Activated CD4-positive, alpha-beta T cell treated with anti-CD3 and anti-CD28 coated beads, Interleukin-2, amount 50 U/mL, for 16 hours (primary cell): ENCODE measurements at regions not wholly inside any gene's neighbourhood (a gene's known extent, or its start where the extent isn't known, plus 50 kb on each side); places are given as distances from the start of the nearest gene placed in this dataset.
"Not testable (repeated sequence)": the region's sequence is repeated elsewhere in the genome, so short reads cannot be mapped to it uniquely, and the experiment has no call there.

Experiments used
- DNase-seq: peaks from one replicate; pipeline ENCODE4 v3.0.0-alpha.2; 2020

DNA sequence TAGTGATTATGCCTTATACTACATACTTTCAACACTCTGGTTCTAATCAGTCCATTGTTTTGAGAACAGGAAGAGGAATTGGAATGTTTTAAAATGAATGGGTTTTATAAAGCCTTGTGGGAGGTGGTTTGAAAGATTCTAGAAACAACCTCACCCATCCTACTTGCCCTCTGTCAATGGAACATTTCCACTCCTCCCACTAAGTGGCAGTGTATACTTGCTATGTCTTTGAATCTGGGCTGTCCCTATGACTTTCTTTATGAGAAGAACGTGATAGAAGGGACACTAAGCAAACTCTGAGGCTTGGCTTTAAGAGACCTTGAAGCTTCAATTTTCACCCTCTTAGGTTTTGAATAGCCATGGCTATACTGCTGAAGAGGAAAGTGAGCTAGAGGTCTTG is 611.2 kb downstream of the PPP4R3C start:
- no peak for DNase-seq

- DNase-seq, result no peak
These were observed 614.6 kb downstream of the PPP4R3C start for GRCh38 chrX:26848511-26848910.

DNA sequence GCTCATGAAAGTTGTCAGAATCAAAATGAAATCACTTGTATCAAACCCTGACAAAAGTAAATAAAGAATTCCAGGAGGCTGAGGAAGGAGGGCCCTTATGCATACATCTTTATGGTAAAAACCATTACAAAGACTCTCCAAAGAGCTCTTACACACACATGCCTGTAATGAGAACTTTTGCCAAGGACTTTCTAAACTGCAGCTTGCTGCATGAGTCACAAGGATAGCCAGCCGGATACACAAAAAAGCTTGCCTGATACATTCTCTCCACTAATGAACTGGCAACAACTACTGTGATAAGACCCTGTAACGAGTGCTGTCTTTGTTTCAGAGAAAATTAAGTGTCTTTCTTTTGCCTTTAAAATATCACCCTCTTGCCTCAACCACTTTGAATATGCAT is 618.1 kb downstream of the PPP4R3C start:
- no peak for DNase-seq

- peak; percentile 1 for DNase-seq
These were observed 606.5 kb downstream of the MAGEB5 start for GRCh38 chrX:26822448-26822847.

DNA sequence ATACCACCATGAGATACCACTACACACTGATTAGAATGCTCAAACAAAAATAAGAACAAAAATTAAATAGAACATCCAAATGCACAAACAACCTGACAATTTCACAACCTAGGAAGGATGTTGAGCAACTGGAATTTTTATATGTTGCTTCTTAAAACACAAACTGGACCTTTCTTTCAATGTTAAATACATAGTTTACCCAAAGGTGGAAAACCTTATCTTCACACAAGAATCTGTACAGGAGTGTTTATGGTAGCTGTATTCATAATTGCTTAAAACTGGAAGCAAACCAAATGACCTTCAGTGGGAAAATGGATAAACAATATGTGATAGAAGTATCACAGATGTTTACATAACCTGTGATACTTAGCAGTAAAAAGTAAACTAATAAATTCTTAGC is 573.8 kb downstream of the MAGEB5 start:
- no peak for DNase-seq

- DNase-seq, result no peak
These were observed 572.5 kb downstream of the MAGEB5 start for GRCh38 chrX:26788402-26788998.

- peak; percentile 58 for DNase-seq
These were observed 567.7 kb downstream of the MAGEB5 start for GRCh38 chrX:26783512-26784225.

- peak; percentile 5 for DNase-seq
These were observed 562.4 kb downstream of the MAGEB5 start for GRCh38 chrX:26778320-26778888.

- DNase-seq, result no peak
These were observed 546.3 kb downstream of the MAGEB5 start for GRCh38 chrX:26762253-26762652.

DNA sequence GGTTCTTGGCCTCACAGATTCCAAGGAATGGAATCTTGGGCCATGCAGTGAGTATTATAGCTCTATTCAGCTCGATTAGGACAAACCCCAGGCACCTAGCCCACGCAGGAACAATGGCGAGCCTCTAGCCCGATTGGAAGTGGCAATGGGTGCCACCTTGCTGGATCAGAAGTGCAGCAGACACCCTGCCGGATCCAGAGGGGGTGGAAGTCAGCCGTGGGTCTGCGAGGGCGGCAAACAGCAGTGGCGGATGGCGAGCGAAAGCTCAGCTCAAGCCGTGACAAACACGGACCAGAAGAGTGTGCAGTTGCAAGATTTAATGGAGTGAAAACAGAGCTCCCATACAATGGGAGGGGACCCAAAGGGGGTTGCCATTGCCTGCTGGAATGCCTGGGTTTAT is 539.8 kb downstream of the MAGEB5 start:
- DNase-seq, result not testable (repeated sequence)

- DNase-seq, result no peak
These were observed 531.9 kb downstream of the MAGEB5 start for GRCh38 chrX:26747877-26748276.

DNA sequence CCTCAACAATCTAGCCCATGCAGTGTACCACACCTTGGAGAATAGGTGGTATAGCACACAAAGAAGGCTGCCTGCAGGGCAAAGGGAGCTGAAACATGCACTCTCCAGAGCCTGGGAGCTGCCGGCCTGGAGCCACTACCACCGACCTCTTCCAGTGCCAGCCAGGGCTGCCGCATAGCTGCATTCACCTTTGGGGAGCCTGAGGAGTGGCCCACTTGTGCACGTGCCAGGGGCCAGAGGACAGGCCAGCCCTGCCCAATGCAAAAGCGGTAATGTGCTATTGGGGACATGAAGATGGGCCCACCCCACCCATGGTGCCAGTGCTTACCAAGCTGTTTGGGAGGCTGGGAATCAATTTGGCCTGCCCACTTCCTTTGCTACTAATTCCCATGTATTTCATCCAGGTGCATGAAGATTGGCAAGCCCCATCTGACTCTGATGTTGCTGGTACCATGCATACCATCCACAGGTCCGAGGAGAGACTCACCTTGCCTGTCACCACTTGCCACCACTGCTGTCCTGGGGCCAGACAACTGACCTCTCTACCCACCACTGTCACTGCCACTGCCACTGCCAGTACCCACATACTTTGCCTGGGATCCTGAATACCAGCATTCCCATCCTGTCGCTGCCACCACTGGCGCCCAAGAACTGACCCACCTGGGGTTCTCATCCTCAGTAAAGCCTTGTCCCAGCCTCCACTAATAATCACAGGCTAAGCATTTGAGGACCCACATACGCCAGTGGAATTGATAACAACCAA is 506.9 kb downstream of the MAGEB5 start:
- no peak for DNase-seq

DNA sequence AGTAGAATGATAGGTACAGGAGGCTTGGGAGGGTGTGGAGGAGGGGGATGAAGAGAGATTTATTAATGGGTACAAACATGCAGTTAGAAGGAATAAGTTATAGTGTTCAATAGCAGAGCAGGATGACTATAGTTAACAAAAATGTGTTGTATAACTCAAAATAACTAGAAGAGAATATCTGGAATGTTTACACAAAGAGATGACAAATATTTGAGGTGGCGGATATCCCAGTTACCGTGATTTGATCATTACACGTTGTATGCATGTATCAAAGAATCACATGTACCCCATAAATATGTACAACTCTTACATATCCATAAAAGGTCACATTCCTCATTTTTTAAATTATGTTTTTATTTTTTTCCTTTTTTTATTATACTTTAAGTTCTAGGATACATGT is 456.6 kb downstream of the MAGEB5 start:
- no peak for DNase-seq

DNA sequence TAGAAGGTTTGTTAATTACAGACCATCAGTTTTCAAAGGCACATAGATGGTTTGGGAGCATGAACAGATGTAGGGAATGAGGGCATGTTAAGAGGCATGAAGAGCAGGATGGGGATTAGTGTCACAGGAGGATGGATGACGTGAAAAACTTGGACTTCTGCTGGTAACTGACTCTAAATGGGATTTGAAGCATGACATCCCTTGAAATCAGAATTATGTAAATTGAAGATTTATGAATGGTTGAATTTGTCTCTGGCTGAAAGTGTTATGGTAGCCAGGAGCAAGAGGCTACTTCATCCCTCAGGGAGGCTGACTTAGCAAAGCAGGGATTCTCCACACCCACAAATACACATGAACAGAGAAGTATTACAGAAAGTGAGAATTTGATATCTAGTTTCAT is 454.6 kb downstream of the MAGEB5 start:
- DNase-seq, result no peak

DNA sequence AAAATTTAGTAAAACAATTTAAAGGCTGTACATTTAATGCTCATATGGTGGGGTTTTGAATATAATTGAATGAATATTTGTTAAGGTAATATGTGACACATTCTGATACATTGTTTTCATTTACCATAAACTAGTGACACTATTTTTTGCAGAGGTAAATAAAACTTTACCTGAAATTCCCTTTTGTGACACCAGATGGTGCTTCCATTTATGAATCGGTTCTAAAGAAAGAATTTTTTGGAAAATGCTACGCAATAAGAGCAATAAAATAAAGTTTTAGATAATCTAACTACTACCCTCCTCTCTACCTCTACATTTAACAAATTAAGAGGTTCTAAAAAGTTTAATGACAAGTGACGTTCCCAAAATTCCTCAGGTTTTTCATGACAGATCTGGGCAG is 448.9 kb downstream of the MAGEB5 start:
- DNase-seq, result no peak

GRCh38 chrX:26653050-26653449 is 437.1 kb downstream of the MAGEB5 start:
- no peak for DNase-seq

DNA sequence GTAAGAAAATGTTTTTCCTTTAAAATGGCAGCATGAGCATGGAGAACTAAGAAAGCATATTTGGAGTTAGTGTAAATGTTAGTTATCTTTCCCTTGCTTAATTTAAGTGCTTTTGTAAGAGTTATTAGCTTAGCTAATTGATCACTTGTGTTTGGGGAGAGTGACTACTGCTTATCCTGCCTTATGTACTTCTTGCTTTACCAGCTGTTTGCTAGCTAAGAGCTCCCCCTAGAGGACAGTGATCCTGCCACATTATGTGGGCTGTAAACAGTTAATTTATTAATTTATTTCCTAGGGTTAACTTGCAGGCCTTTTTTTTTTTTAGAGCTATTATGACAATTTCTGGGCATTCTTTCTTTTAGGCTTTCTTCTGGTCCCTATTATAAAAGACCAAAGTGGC is 435.8 kb downstream of the MAGEB5 start:
- peak; percentile 32 for DNase-seq

DNA sequence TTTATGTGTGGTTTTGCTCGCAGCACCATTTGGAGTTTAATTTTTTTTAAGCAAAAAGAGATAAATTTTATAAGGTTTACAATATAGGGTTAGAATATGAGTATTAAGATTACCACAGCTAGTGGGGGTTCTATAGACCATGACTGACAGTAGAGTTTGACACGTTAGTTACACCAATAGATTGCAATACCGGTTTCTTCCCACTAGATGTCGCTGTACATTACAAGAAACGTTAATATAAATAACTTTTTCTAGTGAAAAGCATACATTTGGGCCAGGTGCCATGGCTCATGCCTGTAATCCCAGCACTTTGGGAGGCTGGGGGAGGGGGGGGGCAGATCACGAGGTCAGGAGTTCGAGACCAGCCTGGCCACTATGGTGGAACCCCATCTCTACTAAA is 433.6 kb downstream of the MAGEB5 start:
- DNase-seq, result peak; percentile 36

DNA sequence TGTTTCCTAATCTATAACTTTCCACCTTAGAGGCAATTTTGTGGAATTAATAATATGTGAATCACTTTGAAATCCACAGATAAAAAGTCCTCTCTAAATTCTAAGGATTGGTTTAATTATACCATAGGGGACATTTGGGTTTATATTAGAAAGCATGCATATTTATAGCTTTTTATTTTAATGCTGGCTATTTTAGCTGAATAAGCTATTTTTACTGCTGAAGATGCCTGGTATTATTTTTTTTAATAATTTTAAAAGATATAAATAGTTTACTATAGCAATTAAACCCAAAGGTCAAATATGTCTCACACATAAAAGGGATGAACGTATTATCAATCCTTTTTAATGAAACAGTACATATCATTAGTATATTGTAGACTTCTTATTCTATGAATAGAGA is 415.4 kb downstream of the MAGEB5 start:
- DNase-seq, result no peak

DNA sequence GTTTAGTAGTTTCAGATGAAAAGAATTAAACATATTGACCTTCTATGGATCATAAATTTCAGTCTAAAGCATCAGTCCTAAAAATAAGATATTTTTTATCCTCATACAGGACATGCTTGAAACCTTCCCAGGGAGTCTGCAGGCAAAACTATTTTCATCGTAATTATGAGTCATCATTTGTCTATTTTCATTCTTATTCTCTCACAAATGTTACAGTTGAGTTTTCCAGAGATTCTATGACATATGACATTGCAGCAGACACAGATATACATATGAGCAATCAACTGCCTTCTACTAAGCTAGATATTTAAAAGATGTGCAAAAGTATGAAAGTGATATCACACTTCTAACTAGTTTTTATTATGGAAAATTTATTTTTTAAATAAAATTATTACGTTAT is 398.0 kb downstream of the MAGEB5 start:
- DNase-seq, result no peak

DNA sequence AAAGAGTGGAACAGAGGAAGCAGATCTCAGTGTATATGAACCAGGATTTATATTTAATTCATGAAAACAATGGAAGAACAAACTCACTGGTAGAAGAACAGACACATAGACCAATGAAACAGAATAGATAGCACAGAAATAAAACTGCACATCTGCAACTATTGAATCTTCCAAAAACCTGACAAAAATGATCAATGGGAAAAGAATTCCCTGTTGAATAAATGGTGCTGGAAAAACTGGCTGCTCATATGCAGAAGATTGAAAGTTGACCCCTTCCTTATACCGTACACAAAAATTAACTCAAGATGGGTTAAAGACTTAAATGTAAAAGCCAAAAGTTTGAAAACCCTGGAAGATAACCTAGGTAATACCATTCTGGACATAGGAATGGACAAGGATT is 391.0 kb downstream of the MAGEB5 start:
- no peak for DNase-seq

DNA sequence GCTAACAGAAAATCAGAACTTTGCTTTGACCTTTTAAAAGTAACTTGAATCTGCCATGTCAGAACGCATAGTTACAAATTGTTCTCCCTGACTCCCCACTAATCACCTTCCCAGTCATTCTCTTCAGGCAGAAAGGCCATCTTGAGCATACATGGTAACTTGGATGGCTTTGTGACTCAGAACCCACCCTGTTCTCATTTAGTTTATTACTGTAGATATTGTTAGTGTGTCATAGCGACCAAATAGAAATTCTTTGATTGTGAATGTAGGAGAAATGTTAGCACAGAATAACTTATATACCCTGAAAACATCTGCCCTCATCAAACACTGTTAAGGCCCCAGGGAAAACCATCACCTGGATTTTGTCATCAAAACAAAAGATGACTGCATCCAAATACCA is 382.0 kb downstream of the MAGEB5 start:
- DNase-seq, result no peak

DNA sequence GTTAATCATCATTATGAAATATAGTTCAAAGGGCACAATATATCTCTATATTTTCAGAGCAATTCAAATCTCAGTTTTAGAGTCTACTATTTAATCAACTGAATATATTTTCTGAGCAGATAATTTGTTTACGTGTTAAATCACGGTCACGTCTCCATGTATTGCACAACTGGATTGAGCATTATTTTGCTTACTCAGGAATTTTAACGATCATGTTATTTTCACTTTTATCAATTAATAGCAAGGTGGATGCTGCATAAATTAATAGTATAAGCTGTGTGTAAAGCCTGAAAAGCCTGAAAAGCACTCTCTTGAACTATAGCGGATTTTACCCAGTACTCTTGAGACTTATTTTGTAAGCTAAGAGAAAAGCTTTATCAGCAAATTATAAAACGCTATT is 374.9 kb downstream of the MAGEB5 start:
- DNase-seq, result no peak

DNA sequence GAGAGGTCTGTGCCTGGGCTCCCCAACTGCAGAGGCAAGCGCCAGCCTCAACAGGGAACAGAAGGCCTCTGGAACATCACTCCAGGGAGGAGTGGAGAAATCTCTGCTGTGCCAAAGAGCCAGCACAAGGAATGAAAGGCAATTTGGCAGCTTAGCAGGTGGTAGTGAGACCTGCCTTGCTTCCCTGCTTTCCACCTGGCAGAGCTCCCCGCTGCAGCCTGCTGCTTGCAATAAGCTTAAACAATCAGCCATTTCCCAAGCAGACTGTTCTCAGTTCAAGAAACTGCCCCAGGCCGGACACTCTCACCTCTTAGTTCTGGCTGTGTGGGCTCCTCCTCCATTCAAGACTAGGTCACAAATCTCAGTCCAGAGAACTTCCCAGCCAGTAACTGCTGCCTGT is 370.6 kb downstream of the MAGEB5 start:
- no peak for DNase-seq
